ENCODE measurements at regions not wholly inside any gene's neighbourhood (a gene's known extent, or its start where the extent isn't known, plus 50 kb on each side); places are given as distances from the start of the nearest gene placed in this dataset.

DNA sequence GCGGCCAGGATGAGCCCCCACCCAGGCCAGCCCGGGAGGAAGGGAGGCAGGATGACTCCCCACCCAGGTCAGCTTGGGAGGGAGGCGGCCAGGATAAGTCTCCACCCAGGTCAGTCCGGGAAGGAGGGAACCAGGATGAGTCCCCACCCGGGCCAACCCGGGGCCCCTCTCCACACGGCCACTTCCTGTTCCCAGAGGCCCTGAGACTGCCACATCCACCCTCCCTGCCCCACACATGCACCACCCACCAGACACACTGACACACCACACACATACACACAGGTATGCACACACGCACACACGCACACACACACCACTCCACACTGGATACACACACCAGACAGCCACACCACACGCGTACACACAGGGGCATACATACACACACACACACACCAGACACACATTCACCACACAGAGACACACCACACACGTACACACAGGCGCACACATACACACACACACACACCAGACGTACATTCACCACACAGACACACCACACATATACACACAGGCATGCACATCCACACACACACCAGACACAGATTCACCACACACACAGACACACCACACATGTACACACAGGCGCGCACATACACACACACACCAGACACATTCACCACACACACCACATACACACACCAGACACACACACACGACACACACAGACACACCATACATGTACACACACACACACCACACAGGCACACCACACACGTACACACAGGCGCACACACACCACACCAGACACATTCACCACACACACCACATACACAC, 84.9 kb upstream of the PRR5 start:
- DNase-seq (ENCODE audit: low read depth in 4 of 4, low spot score in 3 of 4): no peak

DNA sequence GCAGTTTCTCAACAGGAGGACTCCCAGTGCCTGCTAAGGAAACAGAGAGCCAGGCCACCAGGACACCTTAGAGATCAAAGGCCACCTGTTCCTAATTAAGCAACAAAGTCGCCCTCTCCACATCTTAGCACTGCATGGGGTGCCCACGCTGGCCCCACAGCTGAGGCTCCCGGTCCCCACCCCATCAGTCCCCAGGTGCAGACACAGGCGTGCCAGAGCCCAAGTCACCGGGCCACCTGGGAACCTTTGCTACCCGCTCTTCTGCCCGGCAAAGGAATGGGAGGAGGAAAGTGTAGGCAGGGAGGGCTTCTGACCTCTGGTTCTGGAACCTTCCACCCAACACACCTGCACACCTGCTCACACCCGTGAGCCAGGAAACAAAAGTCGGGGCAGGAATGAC, 85.5 kb upstream of the PRR5 start:
- no peak for DNase-seq (ENCODE audit: low read depth in 4 of 4, low spot score in 3 of 4)

DNA sequence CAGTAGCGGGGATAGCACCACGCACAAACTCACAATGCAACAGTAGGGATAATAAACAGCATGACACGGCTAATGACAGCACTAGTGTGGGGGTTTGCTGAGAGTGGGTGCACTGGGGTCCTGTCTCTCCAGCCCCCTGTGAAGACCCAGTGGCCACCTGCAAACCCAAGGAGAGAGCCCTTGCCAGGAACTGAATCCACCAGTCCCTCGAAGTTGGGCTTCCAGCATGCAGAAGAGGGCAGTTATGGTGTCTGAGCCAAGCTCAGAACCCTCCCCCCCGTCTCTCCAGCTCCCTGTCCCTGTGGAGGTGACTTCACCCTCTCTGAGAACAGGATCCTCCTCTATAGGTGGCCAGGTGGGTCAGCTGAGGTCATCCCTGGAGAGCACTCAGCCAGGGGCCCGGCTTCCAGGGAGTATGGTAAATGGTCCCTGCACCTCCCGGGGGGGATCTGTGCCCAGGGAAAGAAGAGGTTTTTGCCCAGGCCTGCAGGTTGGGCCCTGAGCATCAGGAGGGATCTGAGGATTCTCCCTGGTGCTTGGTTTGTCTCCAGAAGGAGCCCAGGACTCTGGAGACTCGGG, 86.3 kb upstream of the PRR5 start:
- no peak for DNase-seq (ENCODE audit: low read depth in 4 of 4, low spot score in 3 of 4)

DNA sequence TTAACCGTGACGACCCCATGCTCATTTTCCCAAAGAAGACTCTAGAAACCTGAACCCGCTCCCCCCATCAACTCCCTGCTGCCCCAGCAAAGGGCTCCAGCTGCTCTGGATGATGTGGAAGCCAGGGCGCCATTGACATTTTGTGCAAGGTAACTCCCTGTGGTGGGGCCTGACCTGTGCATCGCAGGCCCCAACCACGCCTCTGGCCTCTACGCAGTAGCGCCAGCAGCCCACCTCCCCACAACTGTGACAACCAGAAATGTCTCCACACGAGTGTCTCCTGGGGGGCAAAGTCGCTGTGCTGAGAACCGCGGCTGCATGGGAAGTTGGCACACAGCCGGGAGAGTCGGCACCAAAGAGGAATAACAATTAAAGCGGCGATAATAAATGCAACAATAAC, 86.9 kb upstream of the PRR5 start:
- no peak for DNase-seq (ENCODE audit: low read depth in 4 of 4, low spot score in 3 of 4)

DNA sequence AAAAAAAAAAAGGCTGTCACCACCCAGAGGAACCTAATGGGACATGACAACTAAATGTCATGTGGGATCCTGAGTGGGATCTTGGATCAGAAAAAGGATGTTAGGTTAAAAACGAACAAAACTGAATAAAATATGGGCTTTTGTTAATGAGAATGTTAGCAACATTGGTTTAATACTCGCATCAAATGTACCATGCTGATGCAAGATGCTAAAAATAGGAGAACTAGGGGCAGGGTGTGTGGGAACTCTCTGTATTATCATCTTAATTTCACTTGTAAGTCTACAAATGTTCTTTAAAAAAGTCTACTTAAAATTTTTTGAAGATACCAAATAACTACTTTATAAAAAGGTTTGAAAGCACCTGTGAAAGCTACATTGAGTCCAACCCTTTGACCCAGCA, 88.8 kb upstream of the PRR5 start:
- no peak for DNase-seq (ENCODE audit: low read depth in 4 of 4, low spot score in 3 of 4)

DNA sequence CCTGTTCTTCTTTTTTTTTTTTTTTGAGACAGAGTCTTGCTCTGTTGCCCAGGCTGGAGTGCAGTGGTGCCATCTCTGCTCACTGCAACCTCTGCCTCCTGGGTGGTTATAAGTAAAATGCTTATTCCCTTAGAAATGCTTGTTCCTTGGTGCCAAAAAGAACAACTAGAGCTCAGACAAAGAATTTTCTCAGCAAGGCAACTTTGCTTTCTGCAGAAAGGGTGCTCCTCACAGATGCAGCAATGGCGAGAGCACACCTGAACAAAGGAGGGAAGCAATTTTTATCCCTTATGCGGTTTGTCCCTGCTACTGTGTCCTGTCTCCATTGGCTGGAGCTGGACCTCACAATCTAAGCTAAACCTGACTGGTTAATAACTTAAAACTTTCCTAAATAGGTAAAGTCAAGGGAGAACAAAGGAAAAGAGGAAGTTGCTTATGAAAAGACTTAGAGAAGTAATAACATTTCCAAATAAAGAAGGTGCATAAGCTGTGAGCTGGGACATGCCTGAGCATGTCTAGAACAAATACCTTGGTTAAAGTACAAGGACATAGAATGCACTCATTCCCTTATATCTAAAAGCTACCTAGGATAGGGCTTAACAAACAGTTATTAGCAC, 90.0 kb upstream of the PRR5 start:
- DNase-seq (ENCODE audit: low read depth in 4 of 4, low spot score in 3 of 4): no peak

DNA sequence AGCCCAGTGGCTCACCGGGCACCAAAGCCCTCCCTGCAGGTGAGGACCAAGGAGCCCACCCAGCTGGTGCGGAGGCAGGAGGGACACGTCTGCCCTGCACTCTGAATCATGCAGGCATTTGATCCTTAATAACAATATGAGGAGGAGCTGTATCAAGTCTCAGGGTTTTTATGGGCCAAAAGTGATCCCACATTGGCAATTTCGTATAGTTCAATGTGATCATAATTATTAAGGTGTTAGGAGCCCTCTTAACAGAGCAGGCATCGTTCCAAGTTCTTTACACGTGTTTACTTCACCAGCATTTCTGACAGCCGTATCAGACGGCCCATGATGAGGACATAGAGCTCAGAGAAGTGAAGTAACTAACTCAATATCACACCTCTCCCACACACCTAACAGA, 91.9 kb upstream of the PRR5 start:
- DNase-seq (ENCODE audit: low read depth in 4 of 4, low spot score in 3 of 4): no peak

DNA sequence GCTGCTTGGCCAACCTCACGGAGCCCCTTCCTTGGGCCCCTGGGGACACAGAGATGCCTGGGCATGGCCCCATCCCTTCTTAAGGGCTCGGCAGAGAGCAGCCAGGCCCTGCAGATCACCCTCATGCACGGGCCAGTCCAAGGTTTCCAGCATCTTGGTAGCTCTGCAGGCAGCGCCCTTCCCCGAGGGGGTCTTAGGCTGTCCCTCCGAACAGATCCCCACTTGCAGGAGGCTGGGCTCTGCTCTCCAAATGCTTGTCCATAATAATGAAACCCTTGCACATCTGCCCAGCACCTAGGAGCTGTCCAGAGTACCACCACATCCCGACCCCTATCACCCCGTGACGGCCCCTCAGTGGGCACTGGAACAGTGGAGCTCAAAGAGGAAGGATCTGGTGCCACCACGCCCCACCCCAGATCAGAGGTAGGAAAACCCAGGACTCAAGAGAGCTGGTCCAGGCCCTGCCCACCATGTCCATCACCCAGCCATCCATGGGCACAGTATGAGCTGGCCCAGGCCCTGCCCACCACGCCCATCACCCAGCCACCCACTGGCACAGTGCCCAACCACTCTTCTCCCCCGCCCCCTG, 92.5 kb upstream of the PRR5 start:
- no peak for DNase-seq (ENCODE audit: low read depth in 4 of 4, low spot score in 3 of 4)

DNA sequence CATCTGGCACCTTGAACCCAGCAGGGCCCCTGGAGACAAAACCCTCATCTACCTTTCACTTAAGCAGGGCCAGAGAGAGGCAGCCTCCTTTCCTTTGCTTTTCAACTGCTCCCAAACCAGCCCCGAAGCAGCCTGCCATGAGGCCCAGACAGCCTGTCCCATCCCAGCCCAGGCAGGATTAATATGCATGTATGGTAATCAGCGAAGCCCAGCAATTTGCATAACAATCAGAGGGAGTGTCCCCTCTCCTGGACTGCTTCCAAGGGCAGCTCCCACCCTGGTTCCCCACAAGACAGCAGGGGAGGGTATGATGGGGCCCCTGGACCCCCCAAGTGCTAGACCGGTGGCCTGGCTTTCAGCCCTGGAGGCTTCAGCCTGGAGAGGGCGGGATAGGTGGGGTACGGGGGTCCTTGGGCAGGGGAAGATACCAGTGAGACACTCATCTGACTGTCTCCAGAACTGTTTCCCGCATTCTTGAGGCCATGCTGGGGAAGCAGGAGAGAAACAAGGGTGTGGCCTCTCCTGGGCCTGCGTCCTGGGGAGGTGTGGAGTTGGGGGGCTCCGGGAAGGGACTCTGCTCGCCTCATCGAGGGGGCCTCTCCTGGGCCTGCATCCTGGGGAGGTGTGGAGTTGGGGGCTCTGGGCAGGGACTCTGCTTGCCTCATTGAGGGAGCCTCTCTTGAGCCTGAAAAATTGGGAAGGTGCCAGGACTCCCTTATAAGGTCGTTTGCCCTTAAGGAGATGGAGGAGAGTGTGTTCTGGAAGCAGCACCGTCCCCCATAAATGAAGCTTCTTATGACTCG, 93.2 kb upstream of the PRR5 start:
- no peak for DNase-seq (ENCODE audit: low read depth in 4 of 4, low spot score in 3 of 4)

DNA sequence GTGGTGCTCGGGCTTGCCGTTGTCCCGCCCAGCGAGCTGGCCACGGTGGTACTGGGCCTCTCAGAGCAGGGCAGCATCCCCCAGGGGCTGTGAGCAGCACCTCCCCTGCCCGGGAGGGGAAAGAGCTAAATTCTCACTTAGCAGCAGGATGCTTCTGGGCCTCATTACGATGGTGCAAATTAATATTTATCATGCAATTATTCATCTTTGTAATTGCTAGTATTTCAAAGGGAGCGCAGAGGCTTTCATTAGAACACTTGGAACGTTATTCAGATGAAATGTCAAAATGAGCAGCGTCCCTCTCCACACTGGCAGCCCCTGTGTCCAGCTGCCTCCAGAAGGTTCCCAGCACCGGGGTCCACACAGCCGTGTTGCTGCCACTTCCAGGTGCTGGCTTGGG, 95.9 kb upstream of the PRR5 start:
- no peak for DNase-seq (ENCODE audit: low read depth in 4 of 4, low spot score in 3 of 4)

DNA sequence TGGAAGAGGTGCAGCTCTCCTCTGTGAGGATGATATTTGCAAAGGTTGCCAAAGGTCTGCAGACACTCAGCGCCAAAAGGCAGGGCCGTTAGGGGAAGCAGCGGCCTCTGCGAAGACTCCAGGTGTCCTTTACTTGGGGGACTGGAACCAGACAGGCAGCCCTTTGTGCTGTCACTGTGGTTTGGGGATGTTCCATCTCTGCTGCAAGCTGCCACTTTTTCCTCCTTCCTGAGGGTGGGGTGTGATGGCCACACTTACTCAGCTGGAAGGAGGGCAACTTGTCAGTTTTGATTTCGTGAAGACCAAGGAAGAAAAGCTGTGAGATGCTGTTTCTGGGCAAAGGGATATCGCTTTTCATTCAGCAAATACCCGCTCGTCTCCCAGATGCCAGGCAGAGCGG, 96.5 kb upstream of the PRR5 start:
- DNase-seq (ENCODE audit: low read depth in 4 of 4, low spot score in 3 of 4): no peak

DNA sequence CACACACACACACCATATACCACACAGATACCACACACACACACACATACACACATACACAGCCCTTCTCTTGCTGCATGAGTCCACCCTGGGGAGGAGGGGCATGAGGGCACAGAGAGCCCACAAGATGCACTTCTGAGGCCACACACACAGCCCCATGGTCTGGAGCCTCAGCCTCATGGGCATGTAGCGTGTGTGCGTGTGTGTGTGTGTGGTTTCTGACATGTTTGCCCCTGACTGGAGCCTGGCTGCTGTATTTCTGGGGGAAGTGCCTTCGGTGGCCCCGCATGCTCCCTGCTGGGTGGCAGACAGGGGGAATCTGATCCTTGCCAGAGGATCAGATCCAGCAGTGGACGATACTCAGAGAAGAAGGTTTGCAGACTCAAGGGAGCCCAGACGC, 97.0 kb upstream of the PRR5 start:
- no peak for DNase-seq (ENCODE audit: low read depth in 4 of 4, low spot score in 3 of 4)

DNA sequence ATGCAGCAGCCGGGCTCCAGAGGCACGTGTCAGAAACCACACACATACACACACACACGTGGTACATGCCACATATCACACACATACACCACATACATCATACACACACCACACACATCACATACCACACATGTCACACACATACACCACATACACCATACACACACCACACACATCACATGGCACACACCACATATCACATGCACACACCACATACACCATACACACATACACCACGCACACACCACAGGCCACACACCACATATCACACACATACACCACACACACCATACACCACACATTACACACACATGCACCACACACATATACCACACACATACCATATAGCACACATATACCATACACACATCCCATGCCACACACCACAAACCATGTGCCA, 97.5 kb upstream of the PRR5 start:
- no peak for DNase-seq (ENCODE audit: low read depth in 4 of 4, low spot score in 3 of 4)

DNA sequence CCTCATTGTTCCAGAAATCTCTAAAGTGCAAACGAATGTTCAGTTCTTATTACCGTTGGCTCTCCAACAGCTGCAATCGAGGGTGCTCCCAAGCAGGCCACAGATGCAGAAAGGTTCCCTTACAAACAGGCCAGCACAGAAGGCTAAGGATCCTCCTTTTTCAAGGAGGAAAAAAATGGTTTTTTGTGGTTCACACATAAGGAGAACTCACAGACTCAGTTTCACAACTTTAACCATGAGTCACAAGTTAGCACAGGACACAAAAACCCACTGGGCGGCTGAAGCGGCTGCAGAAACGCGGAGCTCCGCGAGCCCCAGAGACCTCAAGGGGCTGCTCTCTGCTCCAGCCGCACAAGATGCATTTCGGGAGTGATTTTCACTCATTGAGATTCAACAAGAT, 98.2 kb upstream of the PRR5 start:
- no peak for DNase-seq (ENCODE audit: low read depth in 4 of 4, low spot score in 3 of 4)

DNA sequence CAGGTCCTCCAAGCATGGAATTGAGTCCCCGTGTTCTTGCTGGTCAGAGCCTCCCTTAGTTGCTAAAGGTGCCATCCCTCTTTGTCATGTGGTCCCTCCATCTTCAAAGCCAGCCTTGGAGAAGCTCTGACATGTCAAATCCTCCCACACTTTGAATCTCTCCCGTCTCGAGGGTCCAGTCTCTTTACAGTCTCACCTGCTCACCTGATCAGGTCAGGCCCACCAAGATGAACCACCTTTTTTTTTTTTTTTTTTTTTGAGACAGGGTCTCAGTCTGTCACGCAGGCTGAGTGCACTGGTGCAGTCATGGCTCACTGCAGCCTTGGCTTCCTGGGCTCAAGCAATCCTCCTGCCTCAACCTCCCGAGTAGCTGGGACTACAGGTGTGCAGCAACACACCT, 100.3 kb upstream of the PRR5 start:
- no peak for DNase-seq (ENCODE audit: low read depth in 4 of 4, low spot score in 3 of 4)

DNA sequence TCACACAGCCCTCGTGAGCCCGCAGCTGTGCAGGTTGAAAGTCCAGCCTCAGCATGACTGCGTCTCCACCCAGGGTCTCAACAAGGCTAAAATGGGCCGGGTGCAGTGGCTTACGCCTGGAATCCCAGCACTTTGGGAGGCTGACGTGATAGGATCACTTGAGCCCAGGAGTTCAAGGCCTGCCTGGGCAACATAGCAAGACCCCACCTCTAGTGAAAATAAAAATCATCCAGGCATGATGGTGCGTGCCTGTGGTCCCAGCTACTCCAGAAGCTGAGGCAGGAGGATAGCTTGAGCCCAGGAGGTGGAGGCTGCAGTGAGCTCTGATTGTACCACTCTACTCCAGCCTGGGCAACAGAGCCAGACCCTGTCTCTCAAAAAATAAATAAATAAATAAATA, 100.8 kb upstream of the PRR5 start:
- no peak for DNase-seq (ENCODE audit: low read depth in 4 of 4, low spot score in 3 of 4)

DNA sequence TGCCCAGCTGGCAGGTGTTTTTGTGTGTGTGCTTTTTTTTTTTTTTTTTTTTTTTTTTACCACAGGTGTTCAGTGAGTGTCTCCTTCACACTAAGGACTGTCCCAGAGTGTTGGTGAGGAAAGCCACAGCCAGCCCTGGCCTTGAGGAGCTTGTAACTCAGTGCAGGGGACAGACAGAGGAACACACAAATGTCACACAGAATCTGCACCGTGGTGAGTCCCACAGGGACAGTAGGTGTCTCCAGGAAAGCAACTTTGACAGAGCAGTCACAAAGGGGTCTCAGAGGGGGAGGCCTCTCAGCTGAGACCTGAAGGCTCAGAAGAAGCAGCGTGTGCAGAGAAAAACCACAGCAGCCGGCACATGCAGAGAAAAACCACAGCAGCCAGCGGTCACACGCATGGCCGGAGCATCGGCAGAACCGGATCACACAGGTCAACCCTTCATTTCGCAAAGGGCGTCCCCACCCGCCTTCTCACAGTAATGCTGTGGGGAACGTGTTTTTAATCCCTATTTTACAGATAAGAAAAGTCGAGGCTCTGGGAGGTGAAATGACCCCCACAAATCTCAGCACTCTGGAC, 101.7 kb upstream of the PRR5 start:
- no peak for DNase-seq (ENCODE audit: low read depth in 4 of 4, low spot score in 3 of 4)

DNA sequence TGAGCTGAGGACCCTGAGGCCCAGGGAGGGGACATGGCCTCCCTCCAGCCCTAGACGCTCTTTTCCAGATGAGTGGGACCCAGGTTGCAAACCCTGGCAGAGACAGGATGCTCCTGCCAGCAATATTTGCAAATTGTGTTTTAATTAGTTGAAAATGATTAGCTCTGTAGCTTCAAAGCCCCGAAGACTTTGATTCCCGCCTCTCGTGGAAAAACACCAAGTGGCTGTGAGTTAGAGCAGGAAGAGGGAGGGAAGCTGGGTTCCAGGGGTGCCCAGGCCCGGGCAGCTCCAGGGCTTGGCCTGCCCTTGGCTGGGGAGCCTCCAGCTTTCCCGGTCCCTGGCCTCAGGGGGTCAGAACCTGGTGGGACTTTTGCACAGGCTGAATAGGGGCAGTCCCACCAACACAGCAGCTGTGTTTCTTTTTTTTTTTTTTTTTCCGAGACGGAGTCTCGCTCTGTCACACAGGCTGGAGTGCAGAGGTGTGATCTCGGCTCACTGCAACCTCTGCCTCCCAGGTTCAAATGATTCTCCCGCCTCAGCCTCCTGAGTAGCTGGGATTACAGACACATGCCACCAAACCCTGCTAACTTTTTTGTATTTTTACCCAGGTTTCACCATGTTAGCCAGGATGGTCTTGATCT, 101.6 kb upstream of the RTL6 start:
- no peak for DNase-seq (ENCODE audit: low read depth in 4 of 4, low spot score in 3 of 4)

DNA sequence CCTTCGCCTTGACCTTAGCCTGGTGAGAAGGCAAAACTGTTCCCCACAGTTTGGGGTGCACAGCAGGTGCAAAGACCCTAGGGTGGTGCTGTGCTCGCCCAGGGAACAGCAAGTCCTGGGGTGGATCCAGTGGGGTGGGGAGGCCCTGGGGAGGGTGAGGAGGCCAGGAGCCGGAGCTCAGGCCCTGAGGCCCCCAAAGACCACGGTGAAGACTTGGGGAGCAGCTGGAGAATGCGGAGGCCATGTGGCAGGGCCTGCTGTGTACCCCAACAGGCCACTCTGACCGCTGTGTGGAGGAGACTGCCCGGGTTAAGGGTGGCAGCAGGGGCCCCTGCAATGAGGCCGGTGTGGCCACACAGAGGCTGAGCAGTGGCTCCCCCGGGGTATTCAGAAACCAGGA, 101.1 kb upstream of the RTL6 start:
- no peak for DNase-seq (ENCODE audit: low read depth in 4 of 4, low spot score in 3 of 4)

DNA sequence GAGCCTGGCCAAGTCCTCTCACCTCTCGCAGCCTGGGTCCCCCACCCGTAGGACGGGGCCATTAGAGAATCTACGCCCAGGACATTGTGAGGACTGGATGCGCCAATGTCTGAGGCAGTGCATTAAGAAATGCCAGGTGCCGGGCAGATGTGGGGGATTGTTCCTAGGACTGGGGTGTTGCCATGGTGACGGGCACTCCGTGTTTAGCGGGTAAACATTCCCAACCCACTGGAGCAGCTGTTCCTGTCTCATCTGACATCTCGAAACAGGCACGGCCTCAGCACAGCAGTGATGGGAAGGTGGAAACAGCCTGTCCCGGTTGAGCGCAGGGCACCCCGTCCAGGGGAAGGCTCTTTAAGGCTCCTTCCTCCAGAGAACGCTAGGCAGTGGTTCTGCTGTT, 99.6 kb upstream of the RTL6 start:
- DNase-seq (ENCODE audit: low read depth in 4 of 4, low spot score in 3 of 4): no peak
